ENCODE measurements at regions not wholly inside any gene's neighbourhood (a gene's known extent, or its start where the extent isn't known, plus 50 kb on each side); places are given as distances from the start of the nearest gene placed in this dataset.
"Not testable (repeated sequence)": the region's sequence is repeated elsewhere in the genome, so short reads cannot be mapped to it uniquely, and the experiment has no call there.

DNA sequence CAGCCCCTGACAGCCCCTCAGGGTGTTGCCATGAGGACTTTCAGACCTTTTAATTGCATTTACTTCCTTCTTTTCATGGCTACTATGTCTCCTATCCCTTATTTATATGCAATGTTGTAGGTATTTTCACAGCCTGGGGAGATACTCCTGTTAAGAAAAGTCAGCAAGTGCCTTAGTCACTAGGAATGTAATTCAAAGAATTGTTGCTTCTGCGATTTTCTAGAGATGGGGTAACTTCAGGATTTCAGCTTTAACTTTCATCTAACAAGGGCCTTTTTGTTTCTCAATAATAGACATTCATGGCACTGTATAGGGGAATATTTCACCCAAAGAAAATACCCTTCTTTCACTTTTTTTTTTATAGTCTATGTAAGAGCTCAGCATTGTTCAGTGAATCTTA lies 533.3 kb upstream of the MIS18BP1 start:
- Histone ChIP-seq H3K4me3 (ENCODE audit: low read depth, low read length) (no peak overlapping the region), H3K36me3 (ENCODE audit: control insufficient read depth, insufficient read depth, low read length) (no peaks in the 10 kb centered on the region)

GRCh38 chr14:45785240-45785639 lies 532.2 kb upstream of the MIS18BP1 start:
- Histone ChIP-seq H3K4me3 (ENCODE audit: low read depth, low read length) (no peak overlapping the region), H3K27me3 (ENCODE audit: control insufficient read depth, insufficient read depth, low read length) (no peaks in the 10 kb centered on the region), H3K36me3 (ENCODE audit: control insufficient read depth, insufficient read depth, low read length) (no peaks in the 10 kb centered on the region)
- DNase-seq (ENCODE audit: low read depth) = no peak
- TF ChIP-seq CTCF (IDR thresholded peaks at IDR 0.05; ENCODE audit: insufficient read depth, low read length, poor library complexity, severe bottlenecking) = no peak

More for the DNA sequence above, 533.3 kb upstream of the MIS18BP1 start:
- TF ChIP-seq CTCF (IDR thresholded peaks at IDR 0.05; ENCODE audit: insufficient read depth, low read length, poor library complexity, severe bottlenecking) = no peak
- H3K27me3 ChIP-seq (ENCODE audit: control insufficient read depth, insufficient read depth, low read length) = no peaks in the 10 kb centered on the region
- no peak for DNase-seq (ENCODE audit: low read depth)

GRCh38 chr14:45766247-45766646 lies 513.2 kb upstream of the MIS18BP1 start:
- Histone ChIP-seq H3K27me3 (ENCODE audit: control insufficient read depth, insufficient read depth, low read length) (no peaks in the 10 kb centered on the region), H3K36me3 (ENCODE audit: control insufficient read depth, insufficient read depth, low read length) (no peaks in the 10 kb centered on the region), H3K4me3 (ENCODE audit: low read depth, low read length) (no peak overlapping the region)
- TF ChIP-seq CTCF (IDR thresholded peaks at IDR 0.05; ENCODE audit: insufficient read depth, low read length, poor library complexity, severe bottlenecking) = no peak
- no peak for DNase-seq (ENCODE audit: low read depth)

DNA sequence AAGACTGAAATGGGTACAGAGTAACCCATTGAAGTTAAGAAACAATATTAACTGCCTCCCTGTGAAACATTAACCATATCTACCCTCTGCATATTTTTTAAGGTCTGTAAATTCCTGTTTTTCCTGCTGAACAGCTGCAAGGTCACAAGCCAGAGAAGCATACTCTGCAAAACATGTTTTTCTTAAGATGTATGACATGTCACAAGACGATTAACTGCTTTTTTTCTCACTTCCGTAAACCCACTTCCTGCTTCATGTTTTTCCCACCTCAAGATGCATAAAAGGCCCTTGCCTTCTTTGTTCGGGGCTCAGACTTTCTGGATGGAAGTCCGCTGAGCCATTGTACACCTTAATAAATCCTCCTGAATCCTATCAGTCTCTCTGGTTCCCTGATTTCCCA lies 504.7 kb upstream of the MIS18BP1 start:
- DNase-seq (ENCODE audit: low read depth) = no peak

GRCh38 chr14:45756412-45756811 lies 503.4 kb upstream of the MIS18BP1 start:
- not testable (repeated sequence) for H3K36me3 ChIP-seq (ENCODE audit: control insufficient read depth, insufficient read depth, low read length); DNase-seq (ENCODE audit: low read depth); H3K4me3 ChIP-seq (ENCODE audit: low read depth, low read length); H3K27me3 ChIP-seq (ENCODE audit: control insufficient read depth, insufficient read depth, low read length)

More for the DNA sequence above, 504.7 kb upstream of the MIS18BP1 start:
- TF ChIP-seq CTCF (IDR thresholded peaks at IDR 0.05; ENCODE audit: insufficient read depth, low read length, poor library complexity, severe bottlenecking) = no peak
- H3K36me3 ChIP-seq (ENCODE audit: control insufficient read depth, insufficient read depth, low read length) = no peaks in the 10 kb centered on the region
- no peaks in the 10 kb centered on the region for H3K27me3 ChIP-seq (ENCODE audit: control insufficient read depth, insufficient read depth, low read length)
- H3K4me3 ChIP-seq (ENCODE audit: low read depth, low read length) = no peak overlapping the region

GRCh38 chr14:45743884-45744283 lies 490.9 kb upstream of the MIS18BP1 start:
- Histone ChIP-seq H3K36me3 (ENCODE audit: control insufficient read depth, insufficient read depth, low read length) (no peaks in the 10 kb centered on the region), H3K27me3 (ENCODE audit: control insufficient read depth, insufficient read depth, low read length) (no peaks in the 10 kb centered on the region), H3K4me3 (ENCODE audit: low read depth, low read length) (no peak overlapping the region)
- DNase-seq (ENCODE audit: low read depth) = peak; percentile 10
- TF ChIP-seq CTCF (IDR thresholded peaks at IDR 0.05; ENCODE audit: insufficient read depth, low read length, poor library complexity, severe bottlenecking) = no peak

Data from kidney epithelial cell (primary cell).